Kidney tubule cell (primary cell): ENCODE measurements at regions not wholly inside any gene's neighbourhood (a gene's known extent, or its start where the extent isn't known, plus 50 kb on each side); places are given as distances from the start of the nearest gene placed in this dataset.
"Not testable (repeated sequence)": the region's sequence is repeated elsewhere in the genome, so short reads cannot be mapped to it uniquely, and the experiment has no call there.

ENCODE experiments used
- DNase-seq: peaks from one replicate; pipeline ENCODE4 v3.0.0-alpha.2; 2018; ENCODE audit warnings: low spot score

DNA sequence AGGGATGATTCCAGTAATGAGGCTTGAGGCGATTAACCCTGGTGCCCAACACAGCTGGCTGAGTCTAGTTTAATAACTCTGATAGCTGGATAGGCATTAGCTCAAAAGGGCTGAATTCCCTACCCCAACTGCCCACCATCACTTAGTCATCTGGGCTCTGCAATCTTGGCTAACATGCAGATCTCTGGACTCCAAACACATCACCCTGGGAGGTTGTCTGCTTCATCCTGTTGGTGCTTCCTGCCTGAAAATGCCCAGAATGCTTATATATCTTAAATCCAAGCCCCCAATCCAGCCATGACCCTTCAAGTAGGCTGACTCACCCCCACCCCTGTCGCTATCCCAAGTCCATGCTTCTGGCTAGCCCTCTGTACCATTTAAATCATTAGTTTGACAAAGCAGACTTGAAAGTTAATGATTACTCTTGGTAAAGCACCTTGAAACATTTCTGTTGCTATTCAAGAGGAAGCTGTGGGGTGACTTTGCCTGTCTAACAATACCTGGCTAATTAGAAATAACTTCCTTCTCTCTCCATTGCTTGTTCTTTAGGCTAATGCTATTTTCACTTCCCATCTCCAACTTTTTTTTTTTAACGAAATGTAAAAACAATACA lies 107.0 kb upstream of the RORA start:
- DNase-seq = peak; percentile 86

DNA sequence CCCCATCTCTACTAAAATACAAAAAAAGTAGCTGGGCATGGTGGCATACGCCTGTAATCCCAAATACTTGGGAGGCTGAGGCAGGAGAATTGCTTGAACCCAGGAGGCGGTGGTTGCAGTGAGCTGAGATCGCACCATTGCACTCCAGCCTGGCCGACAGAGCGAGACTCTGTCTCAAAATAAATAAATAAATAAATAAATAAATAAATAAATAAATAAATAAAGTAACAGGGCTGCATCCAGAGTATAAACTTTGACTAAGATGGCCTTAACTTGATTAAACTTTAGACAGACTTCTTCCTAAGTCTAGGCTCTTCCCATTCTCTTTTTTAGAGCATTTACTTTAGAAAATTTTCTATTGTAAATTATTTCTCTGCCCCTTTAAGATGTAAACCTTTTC lies 105.6 kb upstream of the RORA start:
- not testable (repeated sequence) for DNase-seq

DNA sequence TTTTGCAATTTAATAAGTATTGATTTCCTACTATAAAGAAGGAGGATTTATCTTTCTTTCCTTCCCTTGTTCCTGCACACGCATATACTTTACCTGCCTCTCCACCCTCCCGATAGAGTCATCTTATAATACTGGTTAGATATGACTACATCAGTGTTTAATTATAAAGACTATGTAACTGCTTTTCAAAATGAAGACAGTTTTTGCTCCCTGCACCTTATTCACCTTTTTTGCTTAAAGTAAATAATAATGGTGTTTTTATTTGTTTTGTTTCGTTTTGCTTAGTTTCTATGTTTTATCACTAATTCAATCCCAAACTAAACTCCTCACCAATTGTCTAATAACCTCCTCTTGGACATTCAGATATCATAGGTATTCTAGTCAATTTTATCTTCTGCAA lies 101.9 kb upstream of the RORA start:
- DNase-seq = no peak

DNA sequence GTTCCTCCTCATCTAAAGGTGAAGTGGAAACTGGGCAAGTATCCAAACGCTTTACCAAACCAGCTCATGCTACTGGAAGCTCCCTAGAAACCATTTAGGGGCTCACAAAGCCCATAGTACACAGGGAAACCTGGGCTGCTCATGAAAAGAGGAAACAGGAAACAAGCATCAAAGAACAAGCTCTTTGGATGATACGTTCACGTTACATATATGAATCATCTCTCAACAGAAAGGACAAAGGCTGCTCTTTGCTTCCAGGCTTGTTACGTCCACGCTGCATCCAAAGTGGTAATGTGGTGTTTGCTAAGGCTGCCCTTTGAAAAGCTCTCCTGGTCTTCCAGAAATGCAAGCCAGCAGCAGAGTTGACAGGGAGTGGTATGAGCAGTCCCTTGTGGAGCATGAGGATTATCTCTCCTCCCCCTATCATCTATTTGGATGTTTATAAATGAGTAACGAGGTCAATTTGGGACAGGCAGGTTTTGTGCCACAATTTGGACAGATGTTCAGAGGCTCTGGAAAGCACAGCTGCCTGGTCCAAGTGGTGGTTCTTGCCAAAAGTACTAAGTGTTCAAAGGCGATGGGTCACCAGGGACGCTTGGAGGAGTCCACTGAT lies 98.0 kb upstream of the RORA start:
- peak; percentile 90 for DNase-seq

DNA sequence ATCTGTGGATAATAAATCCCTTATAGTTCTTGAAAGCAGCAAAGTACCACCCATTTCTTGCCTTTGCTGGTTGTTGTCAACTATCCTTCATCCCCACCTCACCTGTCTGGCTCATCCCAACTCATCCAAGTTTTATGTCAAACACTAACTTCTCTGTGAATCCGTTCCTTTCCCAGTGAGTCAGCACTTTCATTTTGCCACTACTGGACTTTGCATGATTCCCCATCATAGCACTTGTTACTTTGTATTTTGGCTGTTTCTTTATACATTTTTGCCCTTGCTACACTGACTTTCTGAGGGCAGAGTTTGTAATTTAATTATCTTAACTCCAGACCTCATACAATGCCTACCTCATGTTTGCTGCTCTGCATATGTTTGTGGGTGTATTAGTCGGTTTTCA lies 90.8 kb upstream of the RORA start:
- no peak for DNase-seq

DNA sequence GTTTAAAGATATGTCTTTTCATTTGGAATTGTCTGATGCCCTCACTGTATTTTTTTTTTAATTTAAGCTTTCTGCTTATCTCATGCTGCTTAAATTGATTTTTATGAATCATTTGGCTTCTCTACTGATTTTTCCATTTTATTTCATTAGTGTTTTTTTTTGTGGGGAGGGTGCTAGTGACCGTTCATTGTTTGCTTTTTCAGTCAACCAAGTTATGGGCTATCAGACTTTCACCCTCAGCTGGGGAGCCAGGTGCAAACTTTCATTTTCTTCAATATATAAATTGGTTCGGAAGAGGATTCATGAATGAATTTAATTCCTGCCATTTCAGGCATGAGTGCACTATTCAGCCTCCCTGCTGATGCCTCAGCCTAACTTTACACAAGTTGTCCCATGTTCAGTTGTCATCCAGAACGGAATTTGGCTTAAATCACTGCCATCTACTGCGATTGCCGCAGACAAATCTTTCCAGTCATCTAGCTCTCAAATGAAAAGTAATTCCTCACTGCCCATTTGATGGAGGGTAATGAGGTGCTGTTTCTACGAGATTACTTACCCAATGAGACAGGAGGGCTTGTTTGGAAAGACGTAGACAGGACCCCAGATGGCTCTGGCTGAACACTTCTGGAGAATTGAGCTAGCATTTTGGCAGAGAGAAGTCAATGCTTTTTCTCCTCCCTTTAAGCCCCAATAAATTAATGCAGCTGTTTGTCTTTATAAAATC lies 89.9 kb upstream of the RORA start:
- no peak for DNase-seq

DNA sequence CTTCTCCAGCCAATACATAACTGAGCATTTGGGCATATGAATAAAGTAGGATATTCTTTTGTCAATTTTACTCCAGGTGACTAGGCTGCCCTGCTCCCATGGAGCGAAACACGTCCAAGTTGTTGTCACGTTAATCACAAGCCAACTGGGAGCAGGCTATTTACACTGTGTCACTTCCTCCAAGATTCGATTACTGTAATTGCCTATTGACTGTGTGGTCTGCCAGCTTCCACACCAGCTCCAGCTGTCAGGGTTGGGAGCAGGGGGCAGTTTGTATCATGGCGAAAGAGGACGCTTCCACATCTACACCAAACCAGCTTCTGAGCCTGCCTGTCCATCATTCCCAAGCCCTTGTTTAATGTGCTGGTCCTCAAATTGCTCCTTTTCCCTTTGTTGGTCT lies 89.2 kb upstream of the RORA start:
- DNase-seq = peak; percentile 4

DNA sequence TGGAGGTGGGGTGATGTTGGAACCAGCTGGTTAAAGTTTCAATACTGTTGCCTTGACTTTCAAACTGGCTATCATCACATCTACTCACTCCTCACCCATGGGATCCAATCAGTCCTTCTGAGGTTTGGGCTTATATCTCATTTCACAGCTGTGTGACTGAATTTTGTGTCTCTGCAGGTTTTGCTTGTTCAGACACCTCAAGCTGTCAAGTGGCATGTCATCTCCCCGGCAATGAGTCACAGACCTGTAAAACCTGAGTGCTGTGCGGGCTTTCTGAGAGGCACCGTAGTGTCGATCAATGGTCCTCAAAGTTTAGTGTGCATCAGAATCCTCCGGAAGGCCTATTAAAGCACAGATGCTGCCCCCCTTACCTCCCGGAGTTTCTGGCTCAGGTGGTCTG lies 86.4 kb upstream of the RORA start:
- DNase-seq = no peak

DNA sequence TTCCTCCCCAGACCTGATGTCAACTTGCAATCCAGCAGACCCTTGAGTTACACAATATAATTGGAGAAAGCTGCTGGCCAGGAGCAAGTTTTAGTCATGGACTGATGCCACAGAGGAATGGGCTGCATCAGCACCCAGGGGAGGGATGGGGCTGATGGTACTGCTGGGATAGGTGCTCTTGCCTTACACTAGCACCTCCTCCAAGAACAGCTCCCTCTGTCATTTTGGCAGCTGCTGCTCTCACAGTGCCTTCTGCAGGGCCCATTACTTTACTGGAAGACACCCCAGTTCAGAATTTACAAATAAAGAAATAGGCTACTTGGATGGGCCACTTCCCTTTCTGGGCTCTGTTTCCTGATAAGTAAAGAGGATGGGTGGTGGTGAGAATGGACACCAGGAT lies 85.3 kb upstream of the RORA start:
- peak; percentile 7 for DNase-seq

DNA sequence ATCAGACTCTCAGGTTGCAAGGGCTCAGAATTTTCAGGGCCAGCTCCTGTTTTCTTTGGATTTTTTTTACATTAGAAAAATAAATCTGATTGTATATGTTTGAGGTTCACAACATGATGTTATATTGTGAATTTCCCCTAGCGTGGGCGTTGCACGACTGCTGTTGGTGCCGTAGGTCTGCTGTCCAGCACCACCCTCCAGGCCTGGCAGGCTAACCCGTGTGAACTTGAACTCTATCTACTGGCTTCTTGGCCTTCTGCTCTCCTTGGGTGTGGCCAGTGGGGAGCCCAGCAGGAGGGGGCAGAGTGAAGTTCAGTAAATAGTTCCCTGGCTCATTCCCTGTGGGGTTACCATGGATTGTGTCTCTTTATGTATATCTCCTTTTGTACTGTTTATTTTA lies 80.5 kb upstream of the RORA start:
- no peak for DNase-seq

DNA sequence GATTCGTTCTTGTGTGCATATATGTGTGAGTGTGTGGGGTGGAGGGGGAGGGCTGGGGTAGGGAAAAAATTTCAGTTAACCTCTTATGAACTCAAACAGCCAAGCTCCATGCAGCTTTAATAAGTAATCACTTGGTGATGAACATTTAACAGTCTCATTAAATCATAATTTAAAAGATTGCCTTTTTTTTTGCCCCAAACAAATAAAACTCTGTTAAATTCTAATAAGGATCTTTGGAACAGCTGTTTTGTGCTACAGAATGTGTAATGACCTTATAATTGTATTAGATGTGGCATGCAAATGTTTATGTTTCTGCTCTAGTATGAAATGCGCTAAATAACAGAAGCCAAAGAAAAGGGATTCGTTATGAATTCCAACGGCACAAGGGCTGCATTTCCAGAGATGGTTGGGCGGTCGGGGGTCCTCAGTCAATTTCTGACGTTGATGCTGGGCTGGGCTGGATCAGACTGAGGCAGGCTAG lies 80.0 kb upstream of the RORA start:
- DNase-seq = no peak

DNA sequence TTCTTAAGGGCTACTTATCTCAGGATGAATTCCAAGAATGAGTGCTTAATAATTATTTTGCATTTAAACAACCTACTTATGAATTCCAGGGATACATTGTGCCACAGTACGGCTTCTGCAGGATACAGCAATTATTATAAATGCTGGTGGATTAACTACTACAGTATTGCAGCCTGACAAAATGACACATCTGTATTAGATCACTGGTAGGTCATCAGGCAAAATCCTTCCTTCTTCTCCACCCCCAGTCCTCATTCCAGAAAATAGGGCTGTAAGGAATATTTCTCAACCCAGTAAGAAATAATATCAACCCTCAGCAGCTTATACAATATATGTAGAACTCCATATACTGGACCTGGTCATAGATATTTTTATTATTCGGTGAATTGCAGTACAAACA lies 79.3 kb upstream of the RORA start:
- DNase-seq = no peak

DNA sequence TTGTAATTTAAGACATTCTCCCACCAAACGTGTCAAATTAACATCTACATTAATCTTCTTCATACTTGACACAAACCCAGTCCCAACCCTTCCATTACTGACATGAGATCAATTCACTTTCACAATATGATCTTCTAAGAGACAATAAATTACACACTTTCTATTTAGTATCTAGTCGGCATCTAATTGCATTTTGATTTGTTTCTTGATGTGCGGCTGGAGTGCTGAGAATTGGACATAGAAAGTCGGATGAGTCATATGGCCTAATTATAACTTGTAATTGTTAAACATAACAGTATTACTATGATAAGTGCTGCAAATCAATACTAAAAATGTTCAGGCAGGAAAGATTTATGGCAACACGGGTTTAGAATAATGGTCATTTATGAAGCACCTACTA lies 78.4 kb upstream of the RORA start:
- no peak for DNase-seq

DNA sequence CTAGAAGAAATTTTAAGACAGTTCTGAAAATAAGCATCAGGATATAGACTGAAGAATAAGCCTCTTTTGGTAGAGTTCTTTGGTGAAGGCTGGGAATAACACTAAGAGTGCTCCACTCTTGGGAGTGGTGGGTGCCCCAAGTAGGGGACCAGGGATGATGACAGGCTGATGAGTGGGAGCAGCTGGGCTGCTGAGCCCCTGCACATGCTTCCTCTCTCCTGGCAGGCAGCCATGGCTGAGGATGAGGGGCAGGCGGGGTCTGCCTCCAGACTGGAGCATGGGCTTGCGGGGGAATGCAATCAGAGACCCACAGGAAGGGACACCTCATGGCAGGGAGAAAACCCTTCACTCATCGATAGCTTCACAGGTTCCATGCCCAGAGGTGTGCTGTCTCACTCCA lies 72.6 kb upstream of the RORA start:
- DNase-seq = no peak

DNA sequence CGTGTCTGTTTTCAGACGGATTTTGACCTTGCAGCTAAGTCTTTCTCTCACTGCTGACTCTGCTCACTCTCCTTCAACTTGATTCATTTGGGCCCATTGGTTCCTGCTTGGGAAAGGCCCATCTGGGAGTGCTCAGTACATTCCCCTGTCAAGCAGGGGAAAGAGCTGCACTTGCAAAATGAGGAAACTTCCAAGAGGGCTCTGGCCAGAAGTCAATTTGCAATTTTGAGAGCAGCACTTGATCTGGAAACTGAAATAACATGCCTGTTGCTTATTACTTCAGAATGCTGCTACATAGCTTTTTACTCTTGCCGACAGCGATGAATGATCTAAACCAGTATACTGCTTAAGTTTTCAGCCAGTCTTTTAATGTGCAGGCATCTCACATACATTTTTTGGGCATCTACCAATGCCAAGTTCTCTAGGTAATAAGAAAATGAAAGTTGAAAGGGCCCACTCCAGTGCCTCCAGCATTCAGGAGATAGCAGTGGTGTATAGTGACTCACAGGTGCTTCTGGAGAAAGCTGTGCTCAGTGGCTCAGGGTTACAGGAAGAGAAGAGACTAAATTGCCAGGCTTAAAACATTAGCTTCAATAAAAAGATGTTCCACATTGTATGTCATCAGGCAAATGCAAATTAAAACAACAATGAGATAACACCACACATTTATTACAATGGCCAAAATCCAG lies 70.1 kb upstream of the RORA start:
- peak; percentile 19 for DNase-seq

DNA sequence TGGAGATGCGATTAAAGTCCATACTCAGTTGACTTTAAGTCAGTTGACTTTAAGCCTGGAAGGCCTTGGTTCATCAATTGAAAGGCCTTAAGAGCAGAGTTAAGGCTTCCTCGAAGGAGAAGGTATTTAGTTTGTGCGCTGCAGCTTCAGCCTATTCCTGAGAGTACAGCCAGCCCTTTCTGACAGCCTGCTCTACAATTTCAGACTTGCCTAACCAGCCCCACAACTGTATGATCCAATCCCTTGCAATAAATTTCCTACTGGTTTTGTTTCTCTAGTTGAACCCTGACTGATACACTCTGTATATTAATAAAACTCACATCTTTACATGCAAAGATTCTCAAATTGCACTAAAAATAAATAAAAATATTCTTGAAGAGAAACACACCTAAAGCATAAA lies 66.1 kb upstream of the RORA start:
- DNase-seq = no peak

DNA sequence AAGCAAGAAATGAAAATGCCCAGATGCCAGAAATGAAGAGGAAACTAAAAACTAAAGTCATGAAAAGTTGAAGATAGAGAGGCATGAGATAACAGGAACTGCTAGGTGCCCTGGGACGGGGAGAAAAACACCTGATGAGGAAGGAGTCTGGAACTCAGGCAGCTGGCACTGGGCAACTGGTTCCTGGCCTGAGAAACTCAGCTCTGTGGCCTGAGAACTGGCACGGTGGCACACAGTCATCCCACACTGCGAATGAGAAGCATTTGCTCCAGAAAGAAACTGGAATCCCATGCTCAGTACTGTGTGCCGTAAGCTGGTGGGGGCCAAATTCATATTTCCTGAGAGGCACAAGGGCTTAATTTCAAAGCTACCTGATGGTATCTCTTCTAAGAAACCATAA lies 53.6 kb upstream of the RORA start:
- no peak for DNase-seq

DNA sequence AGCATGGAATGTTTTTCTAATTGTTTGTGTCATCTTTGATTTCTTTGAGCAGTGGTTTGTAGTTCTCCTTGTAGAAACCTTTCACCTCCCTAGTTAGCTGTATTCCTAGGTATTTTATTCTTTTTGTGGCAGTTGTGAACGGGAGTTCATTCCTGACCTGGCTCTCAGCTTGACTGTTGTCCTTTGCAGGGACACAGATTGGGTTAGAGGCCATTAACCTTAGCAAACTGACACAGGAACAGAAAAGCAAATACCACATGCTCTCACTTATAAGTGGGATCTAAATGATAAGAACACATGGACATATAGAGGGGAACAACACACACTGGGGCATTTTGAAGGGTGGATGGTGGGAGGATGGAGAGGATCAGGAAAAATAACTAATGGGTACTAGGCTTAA lies 52.2 kb upstream of the RORA start:
- DNase-seq = no peak
